ENCODE measurements at regions not wholly inside any gene's neighbourhood (a gene's known extent, or its start where the extent isn't known, plus 50 kb on each side); places are given as distances from the start of the nearest gene placed in this dataset.

GRCh38 chr2:216942016-216942415 is 82.2 kb upstream of the TNP1 start:
- Histone ChIP-seq H3K4me3 (no peak overlapping the region), H3K27ac (no peak overlapping the region), H3K9me3 (no peaks in the 10 kb centered on the region), H3K36me3 (no peaks in the 10 kb centered on the region), H3K27me3 (replicated peaks; ENCODE audit: insufficient read depth) (no peaks in the 10 kb centered on the region), H3K4me1 (replicated peaks) (no peaks in the 10 kb centered on the region)
- DNase-seq (ENCODE audit: low spot score) = no peak
- intact Hi-C loops (cut with DNase I) = no loop called here
- TF ChIP-seq POLR2A (IDR thresholded peaks at IDR 0.05) (no peak), POLR2AphosphoS5 (IDR thresholded peaks at IDR 0.05) (no peak), CTCF (IDR thresholded peaks at IDR 0.05) (no peak)
- WGBS = 96% methylated on average over 5 of the region's 5 CpGs

- H3K36me3 ChIP-seq = no peaks in the 10 kb centered on the region
- intact Hi-C loops (cut with DNase I) = no loop called here
- H3K4me1 ChIP-seq (replicated peaks) = no peaks in the 10 kb centered on the region
- no peak for DNase-seq (ENCODE audit: low spot score)
- H3K9me3 ChIP-seq = no peaks in the 10 kb centered on the region
- TF ChIP-seq POLR2AphosphoS5 (IDR thresholded peaks at IDR 0.05) = no peak
- no peak for TF ChIP-seq CTCF (IDR thresholded peaks at IDR 0.05)
- no peak for TF ChIP-seq POLR2A (IDR thresholded peaks at IDR 0.05)
- H3K4me3 ChIP-seq = no peak overlapping the region
- no peaks in the 10 kb centered on the region for H3K27me3 ChIP-seq (replicated peaks; ENCODE audit: insufficient read depth)
- WGBS = 55% methylated on average over 5 of the region's 5 CpGs
- H3K27ac ChIP-seq = no peak overlapping the region
Measured at GRCh38 chr2:216936954-216937357, 77.1 kb upstream of the TNP1 start.

DNA sequence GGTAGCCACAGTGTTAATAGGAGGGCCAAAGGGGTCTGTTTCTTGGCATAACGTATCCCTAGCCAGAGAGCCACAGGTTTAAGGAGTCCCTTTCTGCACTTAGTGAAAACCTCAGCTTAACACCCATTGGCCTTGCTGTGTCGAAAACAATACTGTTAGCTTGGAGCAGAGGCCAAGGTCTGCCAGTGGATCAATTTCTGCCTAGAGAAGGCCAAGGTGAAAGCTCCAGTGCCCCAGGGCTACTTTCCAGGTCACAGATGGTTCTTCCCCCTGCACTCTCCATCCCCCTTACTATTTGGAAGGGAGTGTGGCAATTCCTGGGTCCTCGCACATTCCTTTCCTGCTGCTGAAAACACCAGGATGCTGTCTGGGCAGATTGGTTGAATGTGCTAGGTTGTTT is 74.8 kb upstream of the TNP1 start:
- no peak for DNase-seq (ENCODE audit: low spot score)
- WGBS = 94% methylated on average over 3 of the region's 3 CpGs
- Histone ChIP-seq H3K4me3 (no peak overlapping the region), H3K9me3 (no peaks in the 10 kb centered on the region), H3K36me3 (no peaks in the 10 kb centered on the region), H3K27me3 (replicated peaks; ENCODE audit: insufficient read depth) (no peaks in the 10 kb centered on the region), H3K27ac (no peak overlapping the region), H3K4me1 (replicated peaks) (no peaks in the 10 kb centered on the region)
- TF ChIP-seq POLR2A (IDR thresholded peaks at IDR 0.05) = no peak
- intact Hi-C loops (cut with DNase I) = no loop called here

- Histone ChIP-seq H3K9me3 (no peaks in the 10 kb centered on the region), H3K27me3 (replicated peaks; ENCODE audit: insufficient read depth) (no peaks in the 10 kb centered on the region), H3K4me3 (no peak overlapping the region), H3K27ac (no peak overlapping the region), H3K4me1 (replicated peaks) (no peaks in the 10 kb centered on the region), H3K36me3 (no peaks in the 10 kb centered on the region)
- no peak for DNase-seq (ENCODE audit: low spot score)
- 84% methylated on average over 7 of the region's 7 CpGs for WGBS
- intact Hi-C loops (cut with DNase I) = no loop called here
- no peak for TF ChIP-seq POLR2AphosphoS5 (IDR thresholded peaks at IDR 0.05)
- TF ChIP-seq POLR2A (IDR thresholded peaks at IDR 0.05) = no peak
- TF ChIP-seq CTCF (IDR thresholded peaks at IDR 0.05) = no peak
Measured at GRCh38 chr2:216934151-216934550, 74.3 kb upstream of the TNP1 start.

- Histone ChIP-seq H3K36me3 (no peaks in the 10 kb centered on the region), H3K27ac (no peak overlapping the region), H3K27me3 (replicated peaks; ENCODE audit: insufficient read depth) (no peaks in the 10 kb centered on the region), H3K9me3 (no peaks in the 10 kb centered on the region), H3K4me3 (no peak overlapping the region), H3K4me1 (replicated peaks) (no peaks in the 10 kb centered on the region)
- DNase-seq (ENCODE audit: low spot score) = no peak
- TF ChIP-seq POLR2A (IDR thresholded peaks at IDR 0.05) (no peak), POLR2AphosphoS5 (IDR thresholded peaks at IDR 0.05) (no peak), CTCF (IDR thresholded peaks at IDR 0.05) (no peak)
- 87% methylated on average over 12 of the region's 12 CpGs for WGBS
- intact Hi-C loops (cut with DNase I) = no loop called here
Measured at GRCh38 chr2:216932863-216933548, 73.1 kb upstream of the TNP1 start.

All from prostate gland (tissue), 2 donors.